A549 (cell line): ENCODE measurements at regions not wholly inside any gene's neighbourhood (a gene's known extent, or its start where the extent isn't known, plus 50 kb on each side); places are given as distances from the start of the nearest gene placed in this dataset.

Source experiments
- CHD4 ChIP-seq: fragments of 200-600 bp; sonication (generic); IDR thresholded peaks from 2 replicates; pipeline ENCODE4 v1.6.1; 2016; ENCODE audit warnings: antibody characterized with exemption, mild to moderate bottlenecking, borderline replicate concordance
- CTCF ChIP-seq: fragments of >200 bp; sonication (Bioruptor Twin); formaldehyde crosslinking; IDR thresholded peaks from 3 replicates; pipeline ENCODE4 v1.5.1; 2016
- EP300 ChIP-seq, 2 experiments: fragments of >200 bp; sonication (Bioruptor Twin); formaldehyde crosslinking; IDR thresholded peaks; 2 replicates in 1 of 2; 3 replicates in 1 of 2; pipeline ENCODE4 v1.6.1; 2016 to 2017
- FOSL2 ChIP-seq, 2 experiments: fragments of 450-650 bp in 1 of 2; fragments of >200 bp in 1 of 2; sonication (Bioruptor Twin) in 1 of 2; formaldehyde crosslinking; IDR thresholded peaks; 2 replicates each; pipeline versions ENCODE4 v1.5.0 to v1.6.1; 2016 to 2020; ENCODE audit warnings: mild to moderate bottlenecking in 1 of 2, moderate library complexity in 1 of 2
- KDM5A ChIP-seq: fragments of 200-600 bp; sonication (generic); IDR thresholded peaks from 2 replicates; pipeline ENCODE4 v1.6.1; 2016; ENCODE audit warnings: antibody characterized with exemption, mild to moderate bottlenecking
- MAX ChIP-seq: IDR thresholded peaks from 2 replicates; pipeline ENCODE4 v1.6.1; 2012
- NFE2L2 ChIP-seq: fragments of 150-350 bp; conservative IDR thresholded peaks from 2 replicates; pipeline ENCODE4 v1.6.1; 2014; ENCODE audit warnings: low read length
- NR3C1 ChIP-seq: fragments of >200 bp; sonication (Bioruptor Twin); formaldehyde crosslinking; IDR thresholded peaks from 3 replicates; pipeline ENCODE4 v1.6.1; 2017
- POLR2A ChIP-seq: IDR thresholded peaks from 2 replicates; pipeline ENCODE4 v1.6.1; 2012; ENCODE audit warnings: mild to moderate bottlenecking, low read length
- POLR2AphosphoS2 ChIP-seq: conservative IDR thresholded peaks from 2 replicates; pipeline ENCODE4 v1.6.1; 2012; ENCODE audit warnings: low read length, improper control_type of control experiment, inconsistent platforms
- REST ChIP-seq: fragments of 200-600 bp; sonication (generic); IDR thresholded peaks from 2 replicates; pipeline ENCODE4 v1.6.1; 2016; ENCODE audit warnings: antibody characterized with exemption, mild to moderate bottlenecking, moderate library complexity
- SMC3 ChIP-seq: fragments of >200 bp; sonication (Bioruptor Twin); formaldehyde crosslinking; IDR thresholded peaks from 3 replicates; pipeline ENCODE4 v1.6.1; 2018; ENCODE audit warnings: inconsistent platforms
- SREBF2 ChIP-seq: fragments of 450-650 bp; IDR thresholded peaks from 2 replicates; pipeline ENCODE4 v1.6.1; 2014; ENCODE audit warnings: mild to moderate bottlenecking, moderate library complexity
- TF ChIP-seq, protein P1 (sequence below): IDR thresholded peaks from 2 replicates; pipeline ENCODE4 v1.6.1; 2012

GRCh38 chr4:81839347-81840042 lies 367.8 kb upstream of the RASGEF1B start:
- TF ChIP-seq CTCF (no peak), MAX (no peak), REST (no peak), POLR2AphosphoS2 (no peak), EP300 (IDR thresholded peaks at IDR 0.05) (no peak), NR3C1 (no peak), POLR2A (no peak), SMC3 (no peak), NFE2L2 (no peak), SREBF2 (no peak), CHD4 (no peak), FOSL2 (IDR thresholded peaks at IDR 0.05) (no peak), FOSL2 (CRISPR knock-in tag; IDR thresholded peaks at IDR 0.05) (no peak), KDM5A (no peak)
- TF ChIP-seq, protein P1, sequence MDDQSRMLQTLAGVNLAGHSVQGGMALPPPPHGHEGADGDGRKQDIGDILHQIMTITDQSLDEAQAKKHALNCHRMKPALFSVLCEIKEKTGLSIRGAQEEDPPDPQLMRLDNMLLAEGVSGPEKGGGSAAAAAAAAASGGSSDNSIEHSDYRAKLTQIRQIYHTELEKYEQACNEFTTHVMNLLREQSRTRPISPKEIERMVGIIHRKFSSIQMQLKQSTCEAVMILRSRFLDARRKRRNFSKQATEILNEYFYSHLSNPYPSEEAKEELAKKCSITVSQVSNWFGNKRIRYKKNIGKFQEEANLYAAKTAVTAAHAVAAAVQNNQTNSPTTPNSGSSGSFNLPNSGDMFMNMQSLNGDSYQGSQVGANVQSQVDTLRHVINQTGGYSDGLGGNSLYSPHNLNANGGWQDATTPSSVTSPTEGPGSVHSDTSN, result no peak
